ENCODE measurements at regions not wholly inside any gene's neighbourhood (a gene's known extent, or its start where the extent isn't known, plus 50 kb on each side); places are given as distances from the start of the nearest gene placed in this dataset.

GRCh38 chr1:208298593-208299269 lies 54.5 kb upstream of the PLXNA2 start:
- H3K27me3 ChIP-seq = peaks cover 3% of the 10 kb centered on the region
- no peak overlapping the region for H3K27ac ChIP-seq
- 30 to 33% methylated on average over 3 to 5 of the region's 5 CpGs for WGBS, 2 donors (ENCODE audit: low coverage in 1 of 2)
- H3K4me3 ChIP-seq = no peak overlapping the region
- no peaks in the 10 kb centered on the region for H3K36me3 ChIP-seq
- TF ChIP-seq EP300 (IDR thresholded peaks at IDR 0.05; ENCODE audit: low read depth) = no peak
- TF ChIP-seq CTCF (IDR thresholded peaks at IDR 0.05) = no peak
- TF ChIP-seq POLR2A (IDR thresholded peaks at IDR 0.05) = no peak
- no peak for TF ChIP-seq POLR2AphosphoS5 (IDR thresholded peaks at IDR 0.05)
- intact Hi-C loops (cut with DNase I; ENCODE audit: low total_unique reads) = no loop called here
- DNase-seq = peak; percentile 40
- in situ Hi-C loops (cut with MboI; ENCODE audit: low pct_ligation_motif_present in 1 of 4, low pct_unique_long_range_greater_than_20kb in 1 of 4, low sequenced_read_pairs in 3 of 4) = no loop called here
- peaks cover 0 to 9% (median 2%) of the 10 kb centered on the region in 4 donors for H3K4me1 ChIP-seq
- no peaks in the 10 kb centered on the region for H3K9me3 ChIP-seq

GRCh38 chr1:208300084-208300770 lies 56.0 kb upstream of the PLXNA2 start:
- DNase-seq = no peak
- intact Hi-C loops (cut with DNase I; ENCODE audit: low total_unique reads) (no loop called here), in situ Hi-C loops (cut with MboI; ENCODE audit: low pct_ligation_motif_present in 1 of 4, low pct_unique_long_range_greater_than_20kb in 1 of 4, low sequenced_read_pairs in 3 of 4) (no loop called here)
- Histone ChIP-seq H3K4me3 (no peak overlapping the region), H3K36me3 (no peaks in the 10 kb centered on the region), H3K9me3 (no peaks in the 10 kb centered on the region), H3K27me3 (no peaks in the 10 kb centered on the region), H3K4me1 (peaks cover 0 to 9% (median 2%) of the 10 kb centered on the region in 4 donors), H3K27ac (no peak overlapping the region)
- 45 to 65% methylated on average over 2 to 7 of the region's 7 CpGs for WGBS, 2 donors (ENCODE audit: low coverage in 1 of 2)
- no peak for TF ChIP-seq CTCF (IDR thresholded peaks at IDR 0.05)
- TF ChIP-seq POLR2A (IDR thresholded peaks at IDR 0.05) = no peak
- TF ChIP-seq POLR2AphosphoS5 (IDR thresholded peaks at IDR 0.05) = no peak
- TF ChIP-seq EP300 (IDR thresholded peaks at IDR 0.05; ENCODE audit: low read depth) = no peak

GRCh38 chr1:208302699-208303238 lies 58.6 kb upstream of the PLXNA2 start:
- intact Hi-C loops (cut with DNase I; ENCODE audit: low total_unique reads) (no loop called here), in situ Hi-C loops (cut with MboI; ENCODE audit: low pct_ligation_motif_present in 1 of 4, low pct_unique_long_range_greater_than_20kb in 1 of 4, low sequenced_read_pairs in 3 of 4) (no loop called here)
- 95% methylated on average over 4 of the region's 4 CpGs; no CpG with 5 or more reads in 1 of the 2 donors for WGBS, 2 donors (ENCODE audit: low coverage in 1 of 2)
- H3K9me3 ChIP-seq = no peaks in the 10 kb centered on the region
- H3K27me3 ChIP-seq = no peaks in the 10 kb centered on the region
- no peak for TF ChIP-seq POLR2A (IDR thresholded peaks at IDR 0.05)
- no peak for TF ChIP-seq CTCF (IDR thresholded peaks at IDR 0.05)
- no peak for TF ChIP-seq EP300 (IDR thresholded peaks at IDR 0.05; ENCODE audit: low read depth)
- TF ChIP-seq POLR2AphosphoS5 (IDR thresholded peaks at IDR 0.05) = no peak
- H3K36me3 ChIP-seq = no peaks in the 10 kb centered on the region
- no peak overlapping the region for H3K27ac ChIP-seq
- DNase-seq = peak; percentile 35
- no peak overlapping the region for H3K4me3 ChIP-seq
- peaks cover 0 to 9% (median 2%) of the 10 kb centered on the region in 4 donors for H3K4me1 ChIP-seq
